WTC11 (cell line): ENCODE measurements at regions not wholly inside any gene's neighbourhood (a gene's known extent, or its start where the extent isn't known, plus 50 kb on each side); places are given as distances from the start of the nearest gene placed in this dataset.

Source experiments
- GABPB1 ChIP-seq: sonication (generic); formaldehyde crosslinking; IDR thresholded peaks from 2 replicates; pipeline ENCODE4 v1.8.1; 2023; ENCODE audit warnings: mild to moderate bottlenecking, missing genetic modification reagents
- JUN ChIP-seq: sonication (generic); formaldehyde crosslinking; IDR thresholded peaks from 2 replicates; pipeline ENCODE4 v1.8.0; 2023; ENCODE audit warnings: mild to moderate bottlenecking, missing genetic modification reagents
- TCF7 ChIP-seq: sonication (generic); formaldehyde crosslinking; IDR thresholded peaks from 2 replicates; pipeline ENCODE4 v1.8.0; 2022; ENCODE audit warnings: mild to moderate bottlenecking, low read depth, missing genetic modification reagents, moderate library complexity
- ZNF121 ChIP-seq: sonication (generic); formaldehyde crosslinking; IDR thresholded peaks from 2 replicates; pipeline ENCODE4 v1.8.0; 2023; ENCODE audit warnings: missing genetic modification reagents
- TF ChIP-seq, protein P1 (sequence below): fragments of 200-600 bp; IDR thresholded peaks from 2 replicates; pipeline ENCODE4 v1.8.0; 2022; ENCODE audit warnings: antibody characterized with exemption
- TF ChIP-seq, protein P2 (sequence below): sonication (generic); formaldehyde crosslinking; conservative IDR thresholded peaks from 2 replicates; pipeline ENCODE4 v1.8.1; 2022; ENCODE audit warnings: mild to moderate bottlenecking, missing genetic modification reagents
- TF ChIP-seq, protein P3 (sequence below): sonication (generic); formaldehyde crosslinking; IDR thresholded peaks from 2 replicates; pipeline ENCODE4 v1.8.0; 2022; ENCODE audit warnings: mild to moderate bottlenecking, missing genetic modification reagents
- TF ChIP-seq, protein P4 (sequence below): sonication (generic); formaldehyde crosslinking; IDR thresholded peaks from 2 replicates; pipeline ENCODE4 v1.8.1; 2023; ENCODE audit warnings: mild to moderate bottlenecking, missing genetic modification reagents, moderate library complexity
- TF ChIP-seq, protein P5 (sequence below): sonication (generic); formaldehyde crosslinking; conservative IDR thresholded peaks from 2 replicates; pipeline ENCODE4 v1.8.1; 2023; ENCODE audit warnings: mild to moderate bottlenecking, low read depth, missing genetic modification reagents, moderate library complexity
- TF ChIP-seq, protein P6 (sequence below): sonication (generic); formaldehyde crosslinking; IDR thresholded peaks from 2 replicates; pipeline ENCODE4 v1.8.0; 2022; ENCODE audit warnings: mild to moderate bottlenecking, missing genetic modification reagents
- TF ChIP-seq, protein P7 (sequence below): sonication (generic); formaldehyde crosslinking; IDR thresholded peaks from 2 replicates; pipeline ENCODE4 v1.8.0; 2023; ENCODE audit warnings: mild to moderate bottlenecking, missing genetic modification reagents
- TF ChIP-seq, protein P8 (sequence below): sonication (generic); formaldehyde crosslinking; IDR thresholded peaks from 2 replicates; pipeline ENCODE4 v1.8.1; 2022; ENCODE audit warnings: low read depth, missing genetic modification reagents, borderline replicate concordance

DNA sequence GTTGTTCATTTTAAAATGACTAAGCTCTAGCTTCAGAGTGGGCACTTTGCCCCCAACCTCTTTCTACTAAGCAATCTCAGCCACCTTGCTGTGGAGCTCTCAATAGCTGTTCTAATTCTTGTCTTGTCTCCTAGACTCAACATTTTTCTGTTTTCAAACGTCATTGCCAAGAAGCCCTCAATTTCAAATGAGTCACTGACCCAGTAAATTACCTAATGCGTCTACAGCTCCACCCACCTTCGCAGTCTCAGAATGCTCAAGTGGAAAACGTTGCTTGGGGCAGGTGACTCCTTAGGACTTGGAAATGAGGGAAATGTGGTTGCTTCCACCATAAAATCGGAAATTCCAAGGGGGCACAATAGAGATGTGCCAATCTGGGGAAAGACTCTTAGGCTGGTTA is 59.0 kb downstream of the ING2 start:
- TF ChIP-seq, protein P1, sequence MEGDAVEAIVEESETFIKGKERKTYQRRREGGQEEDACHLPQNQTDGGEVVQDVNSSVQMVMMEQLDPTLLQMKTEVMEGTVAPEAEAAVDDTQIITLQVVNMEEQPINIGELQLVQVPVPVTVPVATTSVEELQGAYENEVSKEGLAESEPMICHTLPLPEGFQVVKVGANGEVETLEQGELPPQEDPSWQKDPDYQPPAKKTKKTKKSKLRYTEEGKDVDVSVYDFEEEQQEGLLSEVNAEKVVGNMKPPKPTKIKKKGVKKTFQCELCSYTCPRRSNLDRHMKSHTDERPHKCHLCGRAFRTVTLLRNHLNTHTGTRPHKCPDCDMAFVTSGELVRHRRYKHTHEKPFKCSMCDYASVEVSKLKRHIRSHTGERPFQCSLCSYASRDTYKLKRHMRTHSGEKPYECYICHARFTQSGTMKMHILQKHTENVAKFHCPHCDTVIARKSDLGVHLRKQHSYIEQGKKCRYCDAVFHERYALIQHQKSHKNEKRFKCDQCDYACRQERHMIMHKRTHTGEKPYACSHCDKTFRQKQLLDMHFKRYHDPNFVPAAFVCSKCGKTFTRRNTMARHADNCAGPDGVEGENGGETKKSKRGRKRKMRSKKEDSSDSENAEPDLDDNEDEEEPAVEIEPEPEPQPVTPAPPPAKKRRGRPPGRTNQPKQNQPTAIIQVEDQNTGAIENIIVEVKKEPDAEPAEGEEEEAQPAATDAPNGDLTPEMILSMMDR = no peak
- TF ChIP-seq GABPB1 (CRISPR knock-in tag) (no peak), TCF7 (CRISPR knock-in tag) (no peak), ZNF121 (CRISPR knock-in tag) (no peak), JUN (no peak)
- TF ChIP-seq, protein P2, sequence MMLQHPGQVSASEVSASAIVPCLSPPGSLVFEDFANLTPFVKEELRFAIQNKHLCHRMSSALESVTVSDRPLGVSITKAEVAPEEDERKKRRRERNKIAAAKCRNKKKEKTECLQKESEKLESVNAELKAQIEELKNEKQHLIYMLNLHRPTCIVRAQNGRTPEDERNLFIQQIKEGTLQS (CRISPR knock-in tag) = no peak
- TF ChIP-seq, protein P3, sequence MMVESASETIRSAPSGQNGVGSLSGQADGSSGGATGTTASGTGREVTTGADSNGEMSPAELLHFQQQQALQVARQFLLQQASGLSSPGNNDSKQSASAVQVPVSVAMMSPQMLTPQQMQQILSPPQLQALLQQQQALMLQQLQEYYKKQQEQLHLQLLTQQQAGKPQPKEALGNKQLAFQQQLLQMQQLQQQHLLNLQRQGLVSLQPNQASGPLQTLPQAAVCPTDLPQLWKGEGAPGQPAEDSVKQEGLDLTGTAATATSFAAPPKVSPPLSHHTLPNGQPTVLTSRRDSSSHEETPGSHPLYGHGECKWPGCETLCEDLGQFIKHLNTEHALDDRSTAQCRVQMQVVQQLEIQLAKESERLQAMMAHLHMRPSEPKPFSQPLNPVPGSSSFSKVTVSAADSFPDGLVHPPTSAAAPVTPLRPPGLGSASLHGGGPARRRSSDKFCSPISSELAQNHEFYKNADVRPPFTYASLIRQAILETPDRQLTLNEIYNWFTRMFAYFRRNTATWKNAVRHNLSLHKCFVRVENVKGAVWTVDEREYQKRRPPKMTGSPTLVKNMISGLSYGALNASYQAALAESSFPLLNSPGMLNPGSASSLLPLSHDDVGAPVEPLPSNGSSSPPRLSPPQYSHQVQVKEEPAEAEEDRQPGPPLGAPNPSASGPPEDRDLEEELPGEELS = no peak
- TF ChIP-seq, protein P4, sequence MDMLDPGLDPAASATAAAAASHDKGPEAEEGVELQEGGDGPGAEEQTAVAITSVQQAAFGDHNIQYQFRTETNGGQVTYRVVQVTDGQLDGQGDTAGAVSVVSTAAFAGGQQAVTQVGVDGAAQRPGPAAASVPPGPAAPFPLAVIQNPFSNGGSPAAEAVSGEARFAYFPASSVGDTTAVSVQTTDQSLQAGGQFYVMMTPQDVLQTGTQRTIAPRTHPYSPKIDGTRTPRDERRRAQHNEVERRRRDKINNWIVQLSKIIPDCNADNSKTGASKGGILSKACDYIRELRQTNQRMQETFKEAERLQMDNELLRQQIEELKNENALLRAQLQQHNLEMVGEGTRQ (CRISPR knock-in tag) = no peak
- TF ChIP-seq, protein P5, sequence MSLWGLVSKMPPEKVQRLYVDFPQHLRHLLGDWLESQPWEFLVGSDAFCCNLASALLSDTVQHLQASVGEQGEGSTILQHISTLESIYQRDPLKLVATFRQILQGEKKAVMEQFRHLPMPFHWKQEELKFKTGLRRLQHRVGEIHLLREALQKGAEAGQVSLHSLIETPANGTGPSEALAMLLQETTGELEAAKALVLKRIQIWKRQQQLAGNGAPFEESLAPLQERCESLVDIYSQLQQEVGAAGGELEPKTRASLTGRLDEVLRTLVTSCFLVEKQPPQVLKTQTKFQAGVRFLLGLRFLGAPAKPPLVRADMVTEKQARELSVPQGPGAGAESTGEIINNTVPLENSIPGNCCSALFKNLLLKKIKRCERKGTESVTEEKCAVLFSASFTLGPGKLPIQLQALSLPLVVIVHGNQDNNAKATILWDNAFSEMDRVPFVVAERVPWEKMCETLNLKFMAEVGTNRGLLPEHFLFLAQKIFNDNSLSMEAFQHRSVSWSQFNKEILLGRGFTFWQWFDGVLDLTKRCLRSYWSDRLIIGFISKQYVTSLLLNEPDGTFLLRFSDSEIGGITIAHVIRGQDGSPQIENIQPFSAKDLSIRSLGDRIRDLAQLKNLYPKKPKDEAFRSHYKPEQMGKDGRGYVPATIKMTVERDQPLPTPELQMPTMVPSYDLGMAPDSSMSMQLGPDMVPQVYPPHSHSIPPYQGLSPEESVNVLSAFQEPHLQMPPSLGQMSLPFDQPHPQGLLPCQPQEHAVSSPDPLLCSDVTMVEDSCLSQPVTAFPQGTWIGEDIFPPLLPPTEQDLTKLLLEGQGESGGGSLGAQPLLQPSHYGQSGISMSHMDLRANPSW (CRISPR knock-in tag) = no peak
- TF ChIP-seq, protein P6, sequence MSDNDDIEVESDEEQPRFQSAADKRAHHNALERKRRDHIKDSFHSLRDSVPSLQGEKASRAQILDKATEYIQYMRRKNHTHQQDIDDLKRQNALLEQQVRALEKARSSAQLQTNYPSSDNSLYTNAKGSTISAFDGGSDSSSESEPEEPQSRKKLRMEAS (CRISPR knock-in tag) = no peak
- TF ChIP-seq, protein P7, sequence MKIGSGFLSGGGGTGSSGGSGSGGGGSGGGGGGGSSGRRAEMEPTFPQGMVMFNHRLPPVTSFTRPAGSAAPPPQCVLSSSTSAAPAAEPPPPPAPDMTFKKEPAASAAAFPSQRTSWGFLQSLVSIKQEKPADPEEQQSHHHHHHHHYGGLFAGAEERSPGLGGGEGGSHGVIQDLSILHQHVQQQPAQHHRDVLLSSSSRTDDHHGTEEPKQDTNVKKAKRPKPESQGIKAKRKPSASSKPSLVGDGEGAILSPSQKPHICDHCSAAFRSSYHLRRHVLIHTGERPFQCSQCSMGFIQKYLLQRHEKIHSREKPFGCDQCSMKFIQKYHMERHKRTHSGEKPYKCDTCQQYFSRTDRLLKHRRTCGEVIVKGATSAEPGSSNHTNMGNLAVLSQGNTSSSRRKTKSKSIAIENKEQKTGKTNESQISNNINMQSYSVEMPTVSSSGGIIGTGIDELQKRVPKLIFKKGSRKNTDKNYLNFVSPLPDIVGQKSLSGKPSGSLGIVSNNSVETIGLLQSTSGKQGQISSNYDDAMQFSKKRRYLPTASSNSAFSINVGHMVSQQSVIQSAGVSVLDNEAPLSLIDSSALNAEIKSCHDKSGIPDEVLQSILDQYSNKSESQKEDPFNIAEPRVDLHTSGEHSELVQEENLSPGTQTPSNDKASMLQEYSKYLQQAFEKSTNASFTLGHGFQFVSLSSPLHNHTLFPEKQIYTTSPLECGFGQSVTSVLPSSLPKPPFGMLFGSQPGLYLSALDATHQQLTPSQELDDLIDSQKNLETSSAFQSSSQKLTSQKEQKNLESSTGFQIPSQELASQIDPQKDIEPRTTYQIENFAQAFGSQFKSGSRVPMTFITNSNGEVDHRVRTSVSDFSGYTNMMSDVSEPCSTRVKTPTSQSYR (CRISPR knock-in tag) = no peak
- TF ChIP-seq, protein P8, sequence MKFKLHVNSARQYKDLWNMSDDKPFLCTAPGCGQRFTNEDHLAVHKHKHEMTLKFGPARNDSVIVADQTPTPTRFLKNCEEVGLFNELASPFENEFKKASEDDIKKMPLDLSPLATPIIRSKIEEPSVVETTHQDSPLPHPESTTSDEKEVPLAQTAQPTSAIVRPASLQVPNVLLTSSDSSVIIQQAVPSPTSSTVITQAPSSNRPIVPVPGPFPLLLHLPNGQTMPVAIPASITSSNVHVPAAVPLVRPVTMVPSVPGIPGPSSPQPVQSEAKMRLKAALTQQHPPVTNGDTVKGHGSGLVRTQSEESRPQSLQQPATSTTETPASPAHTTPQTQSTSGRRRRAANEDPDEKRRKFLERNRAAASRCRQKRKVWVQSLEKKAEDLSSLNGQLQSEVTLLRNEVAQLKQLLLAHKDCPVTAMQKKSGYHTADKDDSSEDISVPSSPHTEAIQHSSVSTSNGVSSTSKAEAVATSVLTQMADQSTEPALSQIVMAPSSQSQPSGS (CRISPR knock-in tag) = no peak
